ENCODE measurements at regions not wholly inside any gene's neighbourhood (a gene's known extent, or its start where the extent isn't known, plus 50 kb on each side); places are given as distances from the start of the nearest gene placed in this dataset.

DNA sequence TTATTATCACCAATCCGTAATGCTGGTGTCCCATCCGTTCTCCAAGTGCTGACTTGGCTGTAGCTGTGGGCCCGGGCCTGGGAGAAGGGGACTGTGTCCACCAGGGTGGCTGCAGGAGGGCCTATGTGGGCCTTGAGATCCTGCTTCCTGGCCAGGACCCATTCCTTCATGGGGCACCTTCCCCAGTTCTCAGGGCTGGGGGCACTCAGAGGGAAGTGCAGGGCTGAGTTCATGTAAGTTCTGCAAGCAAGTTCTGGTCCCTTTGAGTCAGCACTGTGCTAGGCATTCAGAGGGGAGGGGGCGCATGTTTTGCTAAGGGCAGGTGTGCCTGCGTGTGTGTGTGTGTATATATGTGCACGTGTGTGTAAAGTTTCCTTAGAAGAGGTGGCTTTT, 94.0 kb downstream of the GLI2 start:
- H3K4me3 ChIP-seq, result no peak overlapping the region
- intact Hi-C loops (cut with micrococcal nuclease), result no loop called here

DNA sequence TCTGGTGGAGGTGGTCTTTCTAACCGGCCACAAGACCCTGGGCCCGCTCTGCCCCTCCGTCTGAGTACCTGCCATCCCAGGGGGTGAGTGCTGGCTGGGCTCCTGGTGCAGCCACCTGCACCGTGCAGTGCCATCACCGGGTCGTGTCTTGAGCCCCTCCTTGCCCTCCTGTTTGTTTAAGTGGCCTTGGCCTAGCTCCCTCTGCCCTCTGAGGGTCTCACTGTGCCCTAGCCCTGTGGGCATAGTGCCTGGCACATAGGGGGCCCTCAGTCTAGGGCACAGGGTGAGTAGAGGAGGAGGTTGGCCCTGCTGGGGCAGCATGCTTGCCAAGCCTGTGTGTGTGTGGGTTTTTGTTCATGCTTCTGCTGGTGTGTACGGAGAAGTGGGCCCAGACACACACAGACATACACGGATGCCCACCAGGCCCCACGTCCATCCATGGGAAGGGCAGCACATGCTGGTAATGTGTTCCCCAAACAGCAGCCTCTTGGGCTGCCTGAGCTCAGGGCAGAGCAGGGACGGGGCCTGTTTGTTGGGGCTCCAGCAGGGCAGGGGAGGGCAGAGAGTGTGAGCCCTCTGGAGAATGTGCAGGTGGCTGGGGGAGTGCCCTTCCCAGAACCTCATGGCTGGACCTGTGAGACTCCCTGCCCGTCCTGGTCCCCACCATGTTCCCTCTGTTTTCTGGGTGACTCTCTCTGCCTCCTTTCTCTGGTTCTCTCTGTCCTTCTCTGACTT, 94.6 kb downstream of the GLI2 start:
- intact Hi-C loops (cut with micrococcal nuclease), result no loop called here
- H3K36me3 ChIP-seq, result no peaks in the 10 kb centered on the region
- no peaks in the 10 kb centered on the region for H3K9me3 ChIP-seq (replicated peaks)
- peaks cover 21% of the 10 kb centered on the region for H3K4me1 ChIP-seq
- no peak for DNase-seq
- no peaks in the 10 kb centered on the region for H3K27me3 ChIP-seq (ENCODE audit: low read depth)
- H3K4me3 ChIP-seq, result no peak overlapping the region
- TF ChIP-seq, protein P1, sequence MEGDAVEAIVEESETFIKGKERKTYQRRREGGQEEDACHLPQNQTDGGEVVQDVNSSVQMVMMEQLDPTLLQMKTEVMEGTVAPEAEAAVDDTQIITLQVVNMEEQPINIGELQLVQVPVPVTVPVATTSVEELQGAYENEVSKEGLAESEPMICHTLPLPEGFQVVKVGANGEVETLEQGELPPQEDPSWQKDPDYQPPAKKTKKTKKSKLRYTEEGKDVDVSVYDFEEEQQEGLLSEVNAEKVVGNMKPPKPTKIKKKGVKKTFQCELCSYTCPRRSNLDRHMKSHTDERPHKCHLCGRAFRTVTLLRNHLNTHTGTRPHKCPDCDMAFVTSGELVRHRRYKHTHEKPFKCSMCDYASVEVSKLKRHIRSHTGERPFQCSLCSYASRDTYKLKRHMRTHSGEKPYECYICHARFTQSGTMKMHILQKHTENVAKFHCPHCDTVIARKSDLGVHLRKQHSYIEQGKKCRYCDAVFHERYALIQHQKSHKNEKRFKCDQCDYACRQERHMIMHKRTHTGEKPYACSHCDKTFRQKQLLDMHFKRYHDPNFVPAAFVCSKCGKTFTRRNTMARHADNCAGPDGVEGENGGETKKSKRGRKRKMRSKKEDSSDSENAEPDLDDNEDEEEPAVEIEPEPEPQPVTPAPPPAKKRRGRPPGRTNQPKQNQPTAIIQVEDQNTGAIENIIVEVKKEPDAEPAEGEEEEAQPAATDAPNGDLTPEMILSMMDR (IDR thresholded peaks at IDR 0.05; ENCODE audit: borderline replicate concordance), result no peak
- H3K27ac ChIP-seq (replicated peaks), result no peak overlapping the region

More for the DNA sequence above, 94.0 kb downstream of the GLI2 start:
- no peak for DNase-seq
- H3K27me3 ChIP-seq (ENCODE audit: low read depth), result peaks cover 3% of the 10 kb centered on the region
- no peaks in the 10 kb centered on the region for H3K36me3 ChIP-seq
- no peak overlapping the region for H3K27ac ChIP-seq (replicated peaks)
- TF ChIP-seq, protein P1 (IDR thresholded peaks at IDR 0.05; ENCODE audit: borderline replicate concordance), result no peak
- peaks cover 23% of the 10 kb centered on the region for H3K4me1 ChIP-seq
- no peaks in the 10 kb centered on the region for H3K9me3 ChIP-seq (replicated peaks)

DNA sequence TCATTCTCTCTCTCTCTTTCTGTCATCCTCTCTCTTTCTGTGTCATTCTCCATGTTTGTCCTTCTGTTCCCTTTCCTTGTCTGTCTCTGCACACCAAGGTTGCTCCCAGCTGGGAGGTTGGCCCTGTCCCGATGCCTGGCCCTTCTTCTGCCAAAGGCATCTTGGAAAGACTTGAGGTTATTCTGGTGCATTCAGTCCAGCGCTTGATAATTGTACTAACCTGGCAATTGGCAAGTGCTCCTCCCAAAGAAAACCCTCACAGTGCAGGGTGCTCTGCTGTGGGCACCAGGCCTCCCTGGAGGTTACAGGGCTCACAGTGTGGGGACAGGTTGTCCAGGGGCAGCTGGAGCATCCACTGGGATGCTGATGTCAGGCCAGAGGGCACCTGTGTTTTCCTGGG, 95.4 kb downstream of the GLI2 start:
- H3K4me1 ChIP-seq, result peaks cover 13% of the 10 kb centered on the region
- DNase-seq, result no peak

DNA sequence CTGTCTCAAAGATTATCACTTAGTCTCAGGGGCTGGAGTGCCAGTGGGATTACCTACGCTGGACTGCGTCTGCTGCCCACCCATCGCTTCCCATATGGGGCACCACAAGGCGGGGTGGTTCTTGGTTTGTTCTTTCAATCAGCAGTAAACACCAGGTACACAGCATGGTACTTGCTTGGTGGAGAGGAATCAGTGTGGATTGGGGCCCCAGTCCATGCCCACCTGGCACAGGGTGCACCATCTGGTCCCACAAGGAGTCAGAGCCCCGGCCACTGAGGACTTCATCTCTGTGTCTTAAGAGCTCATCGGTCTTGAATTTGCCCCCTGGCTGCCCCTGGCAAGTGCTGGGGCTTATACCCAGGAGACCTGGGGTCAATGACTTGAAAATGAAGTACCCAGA, 96.2 kb downstream of the GLI2 start:
- intact Hi-C loops (cut with micrococcal nuclease), result no loop called here
- Histone ChIP-seq H3K9me3 (replicated peaks) (no peaks in the 10 kb centered on the region), H3K4me3 (no peak overlapping the region), H3K27me3 (ENCODE audit: low read depth) (no peaks in the 10 kb centered on the region), H3K36me3 (no peaks in the 10 kb centered on the region), H3K27ac (replicated peaks) (no peak overlapping the region), H3K4me1 (peaks cover 5% of the 10 kb centered on the region)
- TF ChIP-seq, protein P1 (IDR thresholded peaks at IDR 0.05; ENCODE audit: borderline replicate concordance), result no peak
- no peak for DNase-seq

More for the DNA sequence above, 95.4 kb downstream of the GLI2 start:
- Histone ChIP-seq H3K4me3 (no peak overlapping the region), H3K27me3 (ENCODE audit: low read depth) (no peaks in the 10 kb centered on the region), H3K9me3 (replicated peaks) (no peaks in the 10 kb centered on the region), H3K27ac (replicated peaks) (no peak overlapping the region), H3K36me3 (no peaks in the 10 kb centered on the region)
- TF ChIP-seq, protein P1 (IDR thresholded peaks at IDR 0.05; ENCODE audit: borderline replicate concordance), result no peak
- intact Hi-C loops (cut with micrococcal nuclease), result no loop called here

DNA sequence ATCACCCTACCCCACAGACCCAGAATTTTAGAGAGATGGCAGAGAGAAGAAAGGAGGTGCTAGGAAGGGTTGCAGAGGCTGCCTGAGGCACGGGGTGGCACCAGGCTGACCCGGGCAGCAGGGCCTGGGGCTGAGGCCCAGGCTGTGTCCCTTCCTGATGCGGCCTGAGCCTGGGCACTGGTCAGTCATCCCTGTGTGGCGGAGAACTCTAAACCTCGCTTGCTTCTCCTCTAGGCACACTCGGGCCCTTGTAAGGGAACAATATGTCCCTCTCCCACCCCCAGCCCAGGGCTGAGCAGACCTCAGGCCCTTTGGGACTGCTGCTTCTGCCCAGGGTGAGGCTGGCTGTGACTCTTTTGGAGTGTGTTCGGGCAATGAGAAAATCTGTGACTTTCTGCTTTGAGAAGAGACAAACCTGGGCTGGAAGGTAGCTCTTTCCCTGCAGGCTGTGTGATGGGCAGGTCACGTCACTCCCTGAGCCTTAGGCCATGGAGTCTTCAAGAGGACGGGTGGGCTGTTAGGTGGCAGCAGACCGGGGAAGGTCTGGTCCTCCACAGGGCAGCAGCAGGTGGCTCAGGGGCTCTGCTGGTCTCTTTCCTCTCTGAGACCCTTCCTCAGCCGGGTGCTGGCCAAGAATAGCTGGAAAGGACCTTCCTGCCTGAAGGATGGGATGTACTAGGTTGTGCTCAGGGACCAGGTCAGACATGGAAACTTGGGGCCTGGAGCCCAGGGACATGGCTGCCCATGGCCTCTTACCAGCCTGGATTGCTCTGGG, 96.8 kb downstream of the GLI2 start:
- Histone ChIP-seq H3K9me3 (replicated peaks) (no peaks in the 10 kb centered on the region), H3K4me3 (no peak overlapping the region), H3K27ac (replicated peaks) (no peak overlapping the region), H3K27me3 (ENCODE audit: low read depth) (no peaks in the 10 kb centered on the region), H3K4me1 (no peaks in the 10 kb centered on the region), H3K36me3 (no peaks in the 10 kb centered on the region)
- TF ChIP-seq, protein P1 (IDR thresholded peaks at IDR 0.05; ENCODE audit: borderline replicate concordance), result no peak
- intact Hi-C loops (cut with micrococcal nuclease), result no loop called here
- DNase-seq, result no peak

Data from left ventricle myocardium inferior (tissue), 1 donor.